ENCODE measurements at regions not wholly inside any gene's neighbourhood (a gene's known extent, or its start where the extent isn't known, plus 50 kb on each side); places are given as distances from the start of the nearest gene placed in this dataset.

GRCh38 chr1:213531369-213532310 is 456.1 kb upstream of the PROX1 start:
- no peak overlapping the region for H3K27ac Mint-ChIP-seq (ENCODE audit: unreplicated experiment)
- no peak overlapping the region for H3K4me3 Mint-ChIP-seq (ENCODE audit: unreplicated experiment)
- no peak for DNase-seq (ENCODE audit: low read depth)
- Histone ChIP-seq H3K4me1 (ENCODE audit: insufficient read depth, low read length) (no peaks in the 10 kb centered on the region), H4K20me1 (ENCODE audit: insufficient read depth, low read length) (no peaks in the 10 kb centered on the region), H2AFZ (ENCODE audit: low read depth, low read length) (no peak overlapping the region), H3K27me3 (ENCODE audit: insufficient read depth, low read length) (no peaks in the 10 kb centered on the region), H3K9me3 (ENCODE audit: insufficient read depth, low read depth, low read length) (no peaks in the 10 kb centered on the region), H3K79me2 (ENCODE audit: insufficient read depth, low read length) (no peaks in the 10 kb centered on the region), H3K4me2 (ENCODE audit: low read length) (no peak overlapping the region), H3K36me3 (ENCODE audit: insufficient read depth, low read length) (no peaks in the 10 kb centered on the region), H3K4me3 (ENCODE audit: insufficient read depth, low read depth, low read length) (no peak overlapping the region), H3K9ac (ENCODE audit: low read length) (no peak overlapping the region), H3K27ac (ENCODE audit: low read depth, low read length) (no peak overlapping the region)
- H3K27me3 Mint-ChIP-seq (ENCODE audit: low read depth, unreplicated experiment), result peaks cover 10% of the 10 kb centered on the region
- no peaks in the 10 kb centered on the region for H3K9me3 Mint-ChIP-seq (ENCODE audit: unreplicated experiment)
- H3K4me1 Mint-ChIP-seq (ENCODE audit: low read depth, unreplicated experiment), result no peaks in the 10 kb centered on the region
- FAIRE-seq, result no peak
- no peaks in the 10 kb centered on the region for H3K36me3 Mint-ChIP-seq (ENCODE audit: low read depth, unreplicated experiment)
- TF ChIP-seq EZH2 (IDR thresholded peaks at IDR 0.05; ENCODE audit: insufficient read depth, low read length) (no peak), CTCF (IDR thresholded peaks at IDR 0.05; ENCODE audit: insufficient read depth, low read depth, low read length) (no peak)

- Histone ChIP-seq H3K9me3 (ENCODE audit: insufficient read depth, low read depth, low read length) (no peaks in the 10 kb centered on the region), H3K36me3 (ENCODE audit: insufficient read depth, low read length) (no peaks in the 10 kb centered on the region), H3K27me3 (ENCODE audit: insufficient read depth, low read length) (no peaks in the 10 kb centered on the region), H2AFZ (ENCODE audit: low read depth, low read length) (no peak overlapping the region), H3K9ac (ENCODE audit: low read length) (no peak overlapping the region), H3K4me1 (ENCODE audit: insufficient read depth, low read length) (no peaks in the 10 kb centered on the region), H3K27ac (ENCODE audit: low read depth, low read length) (no peak overlapping the region), H3K79me2 (ENCODE audit: insufficient read depth, low read length) (no peaks in the 10 kb centered on the region), H3K4me3 (ENCODE audit: insufficient read depth, low read depth, low read length) (no peak overlapping the region), H4K20me1 (ENCODE audit: insufficient read depth, low read length) (no peaks in the 10 kb centered on the region), H3K4me2 (ENCODE audit: low read length) (no peak overlapping the region)
- Mint-ChIP-seq H3K4me1 (ENCODE audit: low read depth, unreplicated experiment) (no peaks in the 10 kb centered on the region), H3K9me3 (ENCODE audit: unreplicated experiment) (no peaks in the 10 kb centered on the region), H3K4me3 (ENCODE audit: unreplicated experiment) (no peak overlapping the region), H3K36me3 (ENCODE audit: low read depth, unreplicated experiment) (no peaks in the 10 kb centered on the region), H3K27me3 (ENCODE audit: low read depth, unreplicated experiment) (peaks cover 12% of the 10 kb centered on the region), H3K27ac (ENCODE audit: unreplicated experiment) (no peak overlapping the region)
- TF ChIP-seq EZH2 (IDR thresholded peaks at IDR 0.05; ENCODE audit: insufficient read depth, low read length) (no peak), CTCF (IDR thresholded peaks at IDR 0.05; ENCODE audit: insufficient read depth, low read depth, low read length) (no peak)
- FAIRE-seq (no peak), DNase-seq (ENCODE audit: low read depth) (no peak)
Observed at GRCh38 chr1:213533125-213533524, 454.6 kb upstream of the PROX1 start.

GRCh38 chr1:213535679-213536078 is 452.1 kb upstream of the PROX1 start:
- TF ChIP-seq CTCF (IDR thresholded peaks at IDR 0.05; ENCODE audit: insufficient read depth, low read depth, low read length) (no peak), EZH2 (IDR thresholded peaks at IDR 0.05; ENCODE audit: insufficient read depth, low read length) (no peak)
- no peak overlapping the region for H3K4me2 ChIP-seq (ENCODE audit: low read length)
- FAIRE-seq, result no peak
- no peaks in the 10 kb centered on the region for H3K9me3 ChIP-seq (ENCODE audit: insufficient read depth, low read depth, low read length)
- no peak overlapping the region for H3K27ac ChIP-seq (ENCODE audit: low read depth, low read length)
- Mint-ChIP-seq H3K27me3 (ENCODE audit: low read depth, unreplicated experiment) (peaks cover 9% of the 10 kb centered on the region), H3K4me3 (ENCODE audit: unreplicated experiment) (no peak overlapping the region), H3K27ac (ENCODE audit: unreplicated experiment) (no peak overlapping the region), H3K4me1 (ENCODE audit: low read depth, unreplicated experiment) (no peaks in the 10 kb centered on the region), H3K9me3 (ENCODE audit: unreplicated experiment) (no peaks in the 10 kb centered on the region), H3K36me3 (ENCODE audit: low read depth, unreplicated experiment) (no peaks in the 10 kb centered on the region)
- no peaks in the 10 kb centered on the region for H4K20me1 ChIP-seq (ENCODE audit: insufficient read depth, low read length)
- H3K4me3 ChIP-seq (ENCODE audit: insufficient read depth, low read depth, low read length), result no peak overlapping the region
- no peak overlapping the region for H3K9ac ChIP-seq (ENCODE audit: low read length)
- no peak for DNase-seq (ENCODE audit: low read depth)
- H3K27me3 ChIP-seq (ENCODE audit: insufficient read depth, low read length), result no peaks in the 10 kb centered on the region
- no peaks in the 10 kb centered on the region for H3K79me2 ChIP-seq (ENCODE audit: insufficient read depth, low read length)
- no peaks in the 10 kb centered on the region for H3K36me3 ChIP-seq (ENCODE audit: insufficient read depth, low read length)
- H3K4me1 ChIP-seq (ENCODE audit: insufficient read depth, low read length), result no peaks in the 10 kb centered on the region
- H2AFZ ChIP-seq (ENCODE audit: low read depth, low read length), result no peak overlapping the region
